ENCODE measurements at regions not wholly inside any gene's neighbourhood (a gene's known extent, or its start where the extent isn't known, plus 50 kb on each side); places are given as distances from the start of the nearest gene placed in this dataset.

- peaks cover 13% of the 10 kb centered on the region for H3K36me3 Mint-ChIP-seq (ENCODE audit: insufficient read depth)
- H3K27me3 Mint-ChIP-seq: no peaks in the 10 kb centered on the region
- H3K27ac Mint-ChIP-seq: no peak overlapping the region
- peaks cover 10% of the 10 kb centered on the region for H3K9me3 Mint-ChIP-seq (ENCODE audit: low read depth)
- no peaks in the 10 kb centered on the region for H3K4me1 Mint-ChIP-seq (ENCODE audit: low read depth)
- no peak for DNase-seq (ENCODE audit: low spot score, unreplicated experiment)
- no peak overlapping the region for H3K4me3 Mint-ChIP-seq (ENCODE audit: low read depth)
- no peak for TF ChIP-seq CTCF (IDR thresholded peaks at IDR 0.05; ENCODE audit: unreplicated experiment)
Observed at GRCh38 chr17:21532763-21533385, 156.7 kb downstream of the KCNJ12 start.

GRCh38 chr17:21535686-21536375 lies 156.5 kb upstream of the KCNJ18 start:
- Mint-ChIP-seq H3K27me3 (no peaks in the 10 kb centered on the region), H3K36me3 (ENCODE audit: insufficient read depth) (peaks cover 26% of the 10 kb centered on the region), H3K27ac (no peak overlapping the region), H3K4me1 (ENCODE audit: low read depth) (no peaks in the 10 kb centered on the region), H3K9me3 (ENCODE audit: low read depth) (peaks cover 20% of the 10 kb centered on the region), H3K4me3 (ENCODE audit: low read depth) (no peak overlapping the region)
- DNase-seq (ENCODE audit: low spot score, unreplicated experiment): no peak
- no peak for TF ChIP-seq CTCF (IDR thresholded peaks at IDR 0.05; ENCODE audit: unreplicated experiment)

GRCh38 chr17:21537302-21537701 lies 155.0 kb upstream of the KCNJ18 start:
- H3K27ac Mint-ChIP-seq: no peak overlapping the region
- H3K4me3 Mint-ChIP-seq (ENCODE audit: low read depth): no peak overlapping the region
- H3K9me3 Mint-ChIP-seq (ENCODE audit: low read depth): peaks cover 20% of the 10 kb centered on the region
- DNase-seq (ENCODE audit: low spot score, unreplicated experiment): no peak
- TF ChIP-seq CTCF (IDR thresholded peaks at IDR 0.05; ENCODE audit: unreplicated experiment): no peak
- H3K36me3 Mint-ChIP-seq (ENCODE audit: insufficient read depth): peaks cover 26% of the 10 kb centered on the region
- no peaks in the 10 kb centered on the region for H3K27me3 Mint-ChIP-seq
- H3K4me1 Mint-ChIP-seq (ENCODE audit: low read depth): no peaks in the 10 kb centered on the region

GRCh38 chr17:21538615-21539014 lies 153.7 kb upstream of the KCNJ18 start:
- Mint-ChIP-seq H3K4me3 (ENCODE audit: low read depth) (no peak overlapping the region), H3K36me3 (ENCODE audit: insufficient read depth) (peaks cover 26% of the 10 kb centered on the region), H3K27me3 (no peaks in the 10 kb centered on the region), H3K9me3 (ENCODE audit: low read depth) (peaks cover 20% of the 10 kb centered on the region), H3K4me1 (ENCODE audit: low read depth) (no peaks in the 10 kb centered on the region), H3K27ac (no peak overlapping the region)
- TF ChIP-seq CTCF (IDR thresholded peaks at IDR 0.05; ENCODE audit: unreplicated experiment): no peak
- DNase-seq (ENCODE audit: low spot score, unreplicated experiment): no peak

GRCh38 chr17:21539146-21539545 lies 153.2 kb upstream of the KCNJ18 start:
- Mint-ChIP-seq H3K4me1 (ENCODE audit: low read depth) (no peaks in the 10 kb centered on the region), H3K27ac (no peak overlapping the region), H3K4me3 (ENCODE audit: low read depth) (no peak overlapping the region), H3K36me3 (ENCODE audit: insufficient read depth) (peaks cover 26% of the 10 kb centered on the region), H3K27me3 (no peaks in the 10 kb centered on the region), H3K9me3 (ENCODE audit: low read depth) (peaks cover 20% of the 10 kb centered on the region)
- no peak for TF ChIP-seq CTCF (IDR thresholded peaks at IDR 0.05; ENCODE audit: unreplicated experiment)
- no peak for DNase-seq (ENCODE audit: low spot score, unreplicated experiment)
